Right atrium auricular region (tissue), 2 donors: ENCODE measurements at regions not wholly inside any gene's neighbourhood (a gene's known extent, or its start where the extent isn't known, plus 50 kb on each side); places are given as distances from the start of the nearest gene placed in this dataset.

ENCODE experiments used
- DNase-seq: peaks from one replicate; pipeline ENCODE4 v3.0.0-alpha.2; 2019; ENCODE audit warnings: low spot score
- H3K27ac ChIP-seq, 2 donors: fragments of 200-600 bp; sonication (generic); 1 replicate in 1 of 2; 2 replicates in 1 of 2; pipeline ENCODE4 v1.5.1; 2016 to 2019
- H3K27me3 ChIP-seq, 2 donors: fragments of 200-600 bp; sonication (generic); one replicate each; pipeline versions ENCODE4 v1.5.1 to v1.6.0; 2017 to 2019
- H3K36me3 ChIP-seq: fragments of 200-600 bp; sonication (generic); one replicate; pipeline ENCODE4 v1.5.1; 2016
- H3K4me1 ChIP-seq, 2 donors: fragments of 200-600 bp; sonication (generic); one replicate each; pipeline versions ENCODE4 v1.5.1 to v1.6.0; 2017 to 2019
- H3K4me3 ChIP-seq, 2 donors: fragments of 200-600 bp; sonication (generic); 1 replicate in 1 of 2; 2 replicates in 1 of 2; pipeline ENCODE4 v1.5.1; 2017 to 2019; ENCODE audit warnings: mild to moderate bottlenecking in 1 of 2, moderate library complexity in 1 of 2
- H3K9me3 ChIP-seq, 2 donors: fragments of 200-600 bp; sonication (generic); one replicate each; pipeline ENCODE4 v1.5.1; 2019
- TF ChIP-seq, protein P1 (sequence below), 2 donors: fragments of 200-600 bp; sonication (generic); IDR thresholded peaks; one replicate each; pipeline ENCODE4 v1.5.1; 2019; ENCODE audit warnings: antibody characterized with exemption in 2 of 2

DNA sequence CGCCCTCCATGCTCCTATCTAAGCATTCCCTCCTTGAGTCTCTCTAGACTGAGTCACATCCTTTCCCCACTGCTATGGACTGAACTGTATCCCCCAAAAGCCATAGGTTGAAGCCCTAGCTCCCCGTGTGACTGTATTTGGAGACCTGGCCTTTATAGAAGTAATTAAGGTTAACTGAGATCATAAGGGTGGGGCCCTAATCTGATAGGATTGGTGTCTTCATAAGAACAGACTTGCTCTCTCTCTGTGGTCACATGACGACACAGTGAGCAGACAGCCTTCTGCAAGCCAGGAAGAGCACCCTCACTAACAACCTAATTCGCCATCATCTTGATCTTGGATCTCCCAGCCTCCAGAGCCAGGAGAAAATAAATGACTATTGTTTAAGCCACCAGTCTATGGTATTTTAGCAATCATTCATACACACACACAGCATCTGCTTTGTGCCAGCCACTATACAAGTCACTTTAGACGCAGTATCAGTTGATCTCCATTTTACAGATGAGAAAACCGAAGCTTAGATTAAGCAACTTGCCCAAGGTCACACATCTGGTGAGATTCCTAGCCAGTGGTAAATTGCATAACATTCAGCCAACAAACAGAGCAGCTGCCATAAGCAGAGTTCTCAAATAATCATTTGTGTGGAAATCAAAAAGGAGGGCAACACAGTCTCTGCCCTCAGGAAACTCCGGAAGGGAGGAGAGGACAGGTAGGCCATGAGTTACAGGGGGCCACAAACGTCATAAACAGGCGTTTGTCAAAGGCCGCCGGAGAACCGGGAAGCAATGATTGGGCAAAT is 66.3 kb upstream of the HES1 start:
- Histone ChIP-seq H3K27ac (peak overlapping the region; percentile 84 to 91), H3K4me3 (no peak overlapping the region), H3K9me3 (peaks cover 0 to 4% of the 10 kb centered on the region in 2 donors), H3K4me1 (peaks cover 0 to 30% of the 10 kb centered on the region in 2 donors), H3K36me3 (no peaks in the 10 kb centered on the region), H3K27me3 (no peaks in the 10 kb centered on the region)
- no peak for DNase-seq
- TF ChIP-seq, protein P1, sequence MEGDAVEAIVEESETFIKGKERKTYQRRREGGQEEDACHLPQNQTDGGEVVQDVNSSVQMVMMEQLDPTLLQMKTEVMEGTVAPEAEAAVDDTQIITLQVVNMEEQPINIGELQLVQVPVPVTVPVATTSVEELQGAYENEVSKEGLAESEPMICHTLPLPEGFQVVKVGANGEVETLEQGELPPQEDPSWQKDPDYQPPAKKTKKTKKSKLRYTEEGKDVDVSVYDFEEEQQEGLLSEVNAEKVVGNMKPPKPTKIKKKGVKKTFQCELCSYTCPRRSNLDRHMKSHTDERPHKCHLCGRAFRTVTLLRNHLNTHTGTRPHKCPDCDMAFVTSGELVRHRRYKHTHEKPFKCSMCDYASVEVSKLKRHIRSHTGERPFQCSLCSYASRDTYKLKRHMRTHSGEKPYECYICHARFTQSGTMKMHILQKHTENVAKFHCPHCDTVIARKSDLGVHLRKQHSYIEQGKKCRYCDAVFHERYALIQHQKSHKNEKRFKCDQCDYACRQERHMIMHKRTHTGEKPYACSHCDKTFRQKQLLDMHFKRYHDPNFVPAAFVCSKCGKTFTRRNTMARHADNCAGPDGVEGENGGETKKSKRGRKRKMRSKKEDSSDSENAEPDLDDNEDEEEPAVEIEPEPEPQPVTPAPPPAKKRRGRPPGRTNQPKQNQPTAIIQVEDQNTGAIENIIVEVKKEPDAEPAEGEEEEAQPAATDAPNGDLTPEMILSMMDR (IDR thresholded peaks at IDR 0.05) = no peak

DNA sequence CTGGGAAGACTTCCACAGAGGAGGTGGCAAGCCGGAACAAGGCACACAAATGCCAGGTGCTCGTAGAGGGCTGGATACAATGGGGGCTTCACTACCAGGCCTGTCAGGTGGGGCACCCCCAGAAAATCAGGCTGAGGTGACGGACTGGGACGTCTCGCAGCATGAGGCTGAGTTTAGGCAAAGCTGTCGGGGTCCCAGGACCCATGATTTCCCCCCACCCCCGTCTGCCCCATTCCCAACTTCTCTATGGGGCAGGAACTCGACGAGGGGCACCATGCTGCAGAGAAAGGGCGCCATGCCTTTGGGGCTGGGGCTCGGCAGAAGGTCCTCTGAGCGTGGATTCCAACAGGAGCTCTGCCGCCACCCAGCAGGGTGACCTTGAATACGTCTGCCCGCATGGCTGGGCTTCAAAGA is 65.7 kb upstream of the HES1 start:
- H3K4me1 ChIP-seq = peaks cover 0 to 27% of the 10 kb centered on the region in 2 donors
- DNase-seq = no peak
- H3K27ac ChIP-seq = peak overlapping the region; percentile 84 to 91
- H3K4me3 ChIP-seq = peak overlapping the region in 1 of 2 donors; percentile 53
- no peaks in the 10 kb centered on the region for H3K27me3 ChIP-seq
- H3K9me3 ChIP-seq = peaks cover 0 to 4% of the 10 kb centered on the region in 2 donors
- TF ChIP-seq, protein P1 (IDR thresholded peaks at IDR 0.05) = no peak
- H3K36me3 ChIP-seq = no peaks in the 10 kb centered on the region

DNA sequence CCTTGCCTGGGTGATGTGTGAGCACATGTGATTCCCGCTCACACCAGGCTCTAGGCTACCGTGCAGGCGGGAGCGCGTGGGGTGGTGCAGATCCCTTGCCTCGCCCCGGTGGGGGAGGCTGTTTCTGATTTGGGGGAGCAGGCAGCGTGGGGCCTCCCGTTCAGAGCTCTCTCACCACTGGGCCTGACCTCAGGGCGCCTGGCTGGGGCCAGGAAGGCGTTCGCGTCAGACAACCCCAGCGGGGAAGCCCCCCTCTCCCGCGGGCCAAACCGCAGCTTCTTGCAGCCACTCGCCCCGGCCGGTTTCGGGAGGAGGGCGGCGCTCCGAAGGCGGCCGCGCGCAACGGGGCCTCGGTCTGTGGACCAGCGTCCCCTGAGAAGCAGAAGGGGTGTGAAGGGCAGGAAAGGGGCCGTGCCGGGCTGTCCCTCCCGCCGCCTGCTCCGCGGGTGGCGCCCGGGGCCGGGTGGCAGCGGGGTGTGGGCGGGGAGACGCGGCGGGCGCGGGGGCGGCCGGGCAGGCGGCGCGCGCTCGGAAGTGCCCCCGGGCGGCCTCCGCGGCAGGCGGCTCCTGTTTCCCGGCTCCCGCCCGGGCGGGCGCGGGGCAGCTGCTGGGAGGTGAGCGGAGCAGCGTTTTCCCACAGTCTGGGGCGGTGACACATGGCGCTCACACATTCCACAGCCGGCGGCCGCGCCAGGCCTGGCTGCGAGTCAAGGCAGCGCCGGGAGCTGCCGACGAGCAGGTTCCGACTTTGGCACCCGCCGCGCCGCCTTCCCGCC is 65.1 kb upstream of the HES1 start:
- peak; percentile 88 for DNase-seq
- H3K4me3 ChIP-seq = peak overlapping the region; percentile 33 to 53
- H3K9me3 ChIP-seq = peaks cover 0 to 4% of the 10 kb centered on the region in 2 donors
- peaks cover 0 to 22% of the 10 kb centered on the region in 2 donors for H3K4me1 ChIP-seq
- H3K27me3 ChIP-seq = no peaks in the 10 kb centered on the region
- peak overlapping the region; percentile 84 to 91 for H3K27ac ChIP-seq
- TF ChIP-seq, protein P1 (IDR thresholded peaks at IDR 0.05) = no peak
- no peaks in the 10 kb centered on the region for H3K36me3 ChIP-seq

DNA sequence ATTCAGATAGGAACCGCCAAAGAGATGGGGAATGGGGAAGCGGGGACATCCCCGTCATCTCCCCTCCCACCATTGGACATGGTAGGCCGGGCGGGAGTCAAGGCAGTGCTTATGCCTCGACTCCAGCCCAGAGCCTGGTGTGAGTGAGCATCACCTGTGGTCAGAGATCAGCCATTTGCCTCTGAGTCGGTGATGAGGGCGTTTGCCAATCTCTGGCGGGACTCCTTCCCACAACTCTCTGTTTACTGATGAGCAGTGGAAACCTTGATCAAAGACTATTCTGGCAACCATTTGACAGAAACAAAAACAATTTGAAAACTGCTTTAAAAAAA is 63.9 kb upstream of the HES1 start:
- no peaks in the 10 kb centered on the region for H3K27me3 ChIP-seq
- no peak for DNase-seq
- H3K4me3 ChIP-seq = no peak overlapping the region
- H3K36me3 ChIP-seq = no peaks in the 10 kb centered on the region
- H3K9me3 ChIP-seq = peaks cover 0 to 4% of the 10 kb centered on the region in 2 donors
- TF ChIP-seq, protein P1 (IDR thresholded peaks at IDR 0.05) = no peak
- H3K4me1 ChIP-seq = peaks cover 0 to 22% of the 10 kb centered on the region in 2 donors
- H3K27ac ChIP-seq = no peak overlapping the region

DNA sequence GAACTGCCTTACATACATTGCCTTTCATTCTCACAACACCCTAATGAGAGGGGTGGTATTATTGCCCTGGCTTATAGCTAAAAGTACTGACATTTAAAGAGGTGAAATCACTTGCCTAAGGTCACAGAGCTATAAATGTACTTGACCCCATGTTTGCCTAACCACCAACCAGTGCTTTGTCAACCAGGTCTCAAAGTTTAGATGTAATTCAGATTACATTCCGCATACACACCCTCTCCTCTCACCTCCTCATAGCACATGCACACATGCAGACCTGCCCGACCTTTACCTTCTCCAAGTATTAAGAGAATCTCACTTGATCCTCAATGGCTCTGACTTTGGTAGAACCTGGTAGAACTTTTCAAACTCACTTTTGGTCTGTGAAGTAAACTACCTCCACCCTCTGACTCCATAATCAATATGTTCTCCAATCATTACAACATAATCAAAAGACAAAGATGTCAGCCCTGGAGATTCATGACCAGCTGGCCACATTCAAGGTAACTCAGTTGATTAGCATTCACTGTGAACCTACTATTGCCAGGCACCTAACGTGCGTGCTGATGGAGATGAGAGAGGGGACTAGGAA is 63.2 kb upstream of the HES1 start:
- H3K27me3 ChIP-seq = no peaks in the 10 kb centered on the region
- no peak overlapping the region for H3K27ac ChIP-seq
- H3K9me3 ChIP-seq = no peaks in the 10 kb centered on the region
- TF ChIP-seq, protein P1 (IDR thresholded peaks at IDR 0.05) = no peak
- H3K36me3 ChIP-seq = no peaks in the 10 kb centered on the region
- no peak overlapping the region for H3K4me3 ChIP-seq
- no peak for DNase-seq
- H3K4me1 ChIP-seq = peaks cover 0 to 22% of the 10 kb centered on the region in 2 donors
